Esophagus muscularis mucosa (tissue), 3 donors: ENCODE measurements at regions not wholly inside any gene's neighbourhood (a gene's known extent, or its start where the extent isn't known, plus 50 kb on each side); places are given as distances from the start of the nearest gene placed in this dataset.

Experiments used
- CTCF ChIP-seq, 3 experiments: fragments of 200-600 bp in 2 of 3; fragments of 450-650 bp in 1 of 3; sonication (generic) in 2 of 3; IDR thresholded peaks; one replicate each; pipeline ENCODE4 v1.5.1; 2017 to 2019; ENCODE audit warnings: antibody characterized with exemption in 3 of 3, mild to moderate bottlenecking in 2 of 3, moderate library complexity in 1 of 3
- POLR2A ChIP-seq: fragments of 450-650 bp; IDR thresholded peaks from one replicate; pipeline ENCODE4 v1.6.1; 2017; ENCODE audit warnings: antibody characterized with exemption, moderate library complexity, mild to moderate bottlenecking, low read depth
- POLR2AphosphoS5 ChIP-seq, 2 donors: sonication (generic); formaldehyde crosslinking; IDR thresholded peaks; one replicate each; pipeline ENCODE4 v1.6.1; 2017; ENCODE audit warnings: antibody characterized with exemption in 2 of 2

GRCh38 chr15:38941399-38941953 is 376.9 kb upstream of the RASGRP1 start:
- TF ChIP-seq POLR2A (no peak), CTCF (IDR thresholded peaks at IDR 0.05) (no peak), POLR2AphosphoS5 (IDR thresholded peaks at IDR 0.05) (no peak)
